H4 (cell line): ENCODE measurements at regions not wholly inside any gene's neighbourhood (a gene's known extent, or its start where the extent isn't known, plus 50 kb on each side); places are given as distances from the start of the nearest gene placed in this dataset.

Experiments used
- DNase-seq: peaks from one replicate; pipeline ENCODE4 v3.0.0-alpha.2; 2015; ENCODE audit warnings: low spot score

- no peak for DNase-seq
Measured at GRCh38 chr11:115080923-115081680, 402.8 kb downstream of the NXPE2 start.

- no peak for DNase-seq
Measured at GRCh38 chr11:115081972-115082371, 403.6 kb downstream of the NXPE2 start.

- peak; percentile 47 for DNase-seq
Measured at GRCh38 chr11:115083144-115083806, 404.9 kb downstream of the NXPE2 start.

- no peak for DNase-seq
Measured at GRCh38 chr11:115084231-115084630, 405.9 kb downstream of the NXPE2 start.

- DNase-seq, result no peak
Measured at GRCh38 chr11:115085461-115086210, 407.3 kb downstream of the NXPE2 start.

- no peak for DNase-seq
Measured at GRCh38 chr11:115087791-115088190, 409.5 kb downstream of the NXPE2 start.

- DNase-seq, result no peak
Measured at GRCh38 chr11:115092516-115092915, 411.7 kb downstream of the CADM1 start.

GRCh38 chr11:115097796-115098408, 406.3 kb downstream of the CADM1 start:
- no peak for DNase-seq

- DNase-seq, result no peak
Measured at GRCh38 chr11:115100706-115101105, 403.5 kb downstream of the CADM1 start.

- no peak for DNase-seq
Measured at GRCh38 chr11:115103921-115104320, 400.3 kb downstream of the CADM1 start.

GRCh38 chr11:115104851-115105453, 399.3 kb downstream of the CADM1 start:
- DNase-seq, result no peak

GRCh38 chr11:115111066-115111465, 393.1 kb downstream of the CADM1 start:
- no peak for DNase-seq

GRCh38 chr11:115112754-115113153, 391.5 kb downstream of the CADM1 start:
- DNase-seq, result no peak

- DNase-seq, result no peak
Measured at GRCh38 chr11:115117956-115118493, 386.2 kb downstream of the CADM1 start.

- no peak for DNase-seq
Measured at GRCh38 chr11:115119146-115119545, 385.1 kb downstream of the CADM1 start.
